A673 (cell line): ENCODE measurements at regions not wholly inside any gene's neighbourhood (a gene's known extent, or its start where the extent isn't known, plus 50 kb on each side); places are given as distances from the start of the nearest gene placed in this dataset.
"Not testable (repeated sequence)": the region's sequence is repeated elsewhere in the genome, so short reads cannot be mapped to it uniquely, and the experiment has no call there.

Experiments
- BruUV-seq: library from RNA; stranded (reverse); fragments of 400-500 nt; replicated peaks from 2 replicates; lab custom pipeline; 2021; lab: Mats Ljungman, UMichigan
- CTCF ChIA-PET: fragments of 300-600 bp; sonication (Branson Sonifier 250); formaldehyde crosslinking; loops from one replicate; lab custom pipeline; 2022; ENCODE audit warnings: antibody characterized with exemption; lab: Charles Lee
- POLR2A ChIA-PET: fragments of 300-600 bp; sonication (Branson Sonifier 250); formaldehyde crosslinking; loops from one replicate; lab custom pipeline; 2022; ENCODE audit warnings: antibody characterized with exemption; ENCODE audit not compliant: low non-redundant PET; lab: Charles Lee
- DNase-seq: peaks from one replicate; pipeline ENCODE4 v3.0.0-alpha.2; 2015; ENCODE audit warnings: low spot score
- H3K27ac ChIP-seq: fragments of 200-600 bp; sonication (generic); 2 replicates; pipeline ENCODE4 v1.5.1; 2016; ENCODE audit warnings: mixed run types, low read depth, mild to moderate bottlenecking, mixed read lengths, antibody characterized with exemption, low read length; ENCODE audit not compliant: poor library complexity, severe bottlenecking
- H3K27me3 ChIP-seq: fragments of 200-600 bp; sonication (generic); replicated peaks from 2 replicates; pipeline ENCODE4 v1.6.1; 2017; ENCODE audit warnings: mixed run types, low read depth, mild to moderate bottlenecking, mixed read lengths, antibody characterized with exemption, low read length; ENCODE audit not compliant: insufficient read depth, poor library complexity
- H3K36me3 ChIP-seq: fragments of 200-600 bp; sonication (generic); 2 replicates; pipeline ENCODE4 v1.6.1; 2016; ENCODE audit warnings: mixed run types, mild to moderate bottlenecking, mixed read lengths, antibody characterized with exemption, low read length; ENCODE audit not compliant: insufficient read depth, poor library complexity, severe bottlenecking
- H3K4me1 ChIP-seq: fragments of 200-600 bp; sonication (generic); 2 replicates; pipeline ENCODE4 v1.6.1; 2017; ENCODE audit warnings: mixed run types, mild to moderate bottlenecking, mixed read lengths, antibody characterized with exemption, low read length; ENCODE audit not compliant: insufficient read depth, poor library complexity, severe bottlenecking
- H3K4me3 ChIP-seq: fragments of 200-600 bp; sonication (generic); 2 replicates; pipeline ENCODE4 v1.5.1; 2016; ENCODE audit warnings: low read depth, mixed run types, mild to moderate bottlenecking, mixed read lengths, low read length; ENCODE audit not compliant: poor library complexity, severe bottlenecking
- H3K9me3 ChIP-seq: fragments of 200-600 bp; sonication (generic); 2 replicates; pipeline ENCODE4 v1.6.1; 2016; ENCODE audit warnings: mixed run types, low read depth, mild to moderate bottlenecking, mixed read lengths, antibody characterized with exemption, low read length; ENCODE audit not compliant: poor library complexity, severe bottlenecking
- CTCF ChIP-seq: fragments of 300-800, 200-600 bp; sonication (generic); conservative IDR thresholded peaks from 2 replicates; pipeline ENCODE4 v1.5.1; 2017; ENCODE audit warnings: low read depth, mild to moderate bottlenecking, antibody characterized with exemption, low read length, moderate library complexity, mixed read lengths
- EZH2 ChIP-seq: fragments of 200-600 bp; sonication (generic); IDR thresholded peaks from 2 replicates; pipeline ENCODE4 v1.6.1; 2017; ENCODE audit warnings: borderline replicate concordance, low read depth, mild to moderate bottlenecking, mixed read lengths, antibody characterized with exemption, low read length; ENCODE audit not compliant: poor library complexity, severe bottlenecking
- intact Hi-C: fragments of 100-400 bp; cut with micrococcal nuclease; formaldehyde crosslinking; loops from one replicate; pipeline ENCODE4 v1.10.0; 2022; ENCODE audit not compliant: unreplicated experiment

- ChIA-PET CTCF (no interaction called here), POLR2A (no interaction called here)
- intact Hi-C loops: no loop called here
- DNase-seq: no peak
- Histone ChIP-seq H3K4me3 (no peak overlapping the region), H3K27ac (no peak overlapping the region), H3K27me3 (no peaks in the 10 kb centered on the region), H3K4me1 (no peaks in the 10 kb centered on the region), H3K9me3 (peaks cover 24% of the 10 kb centered on the region), H3K36me3 (no peaks in the 10 kb centered on the region)
- no TSS peak for BruUV-seq
- no peak for TF ChIP-seq EZH2
- no peak for TF ChIP-seq CTCF
Observed at GRCh38 chr20:29410806-29411457, 1846.5 kb upstream of the DEFB115 start.

GRCh38 chr20:29411458-29411820, 1846.0 kb upstream of the DEFB115 start:
- H3K36me3 ChIP-seq, DNase-seq, H3K4me1 ChIP-seq, CTCF ChIA-PET, POLR2A ChIA-PET, BruUV-seq, intact Hi-C loops, H3K27ac ChIP-seq, H3K4me3 ChIP-seq, H3K27me3 ChIP-seq: not testable (repeated sequence)
- H3K9me3 ChIP-seq: peaks cover 24% of the 10 kb centered on the region

- H3K4me3 ChIP-seq: no peak overlapping the region
- H3K27me3 ChIP-seq: no peaks in the 10 kb centered on the region
- peaks cover 16% of the 10 kb centered on the region for H3K9me3 ChIP-seq
- no peak for DNase-seq
- H3K36me3 ChIP-seq: no peaks in the 10 kb centered on the region
- intact Hi-C loops: no loop called here
- TF ChIP-seq CTCF (no peak), EZH2 (no peak)
- no peaks in the 10 kb centered on the region for H3K4me1 ChIP-seq
- ChIA-PET POLR2A (no interaction called here), CTCF (no interaction called here)
- H3K27ac ChIP-seq: no peak overlapping the region
- no TSS peak for BruUV-seq
Observed at GRCh38 chr20:29419378-29419777, 1838.1 kb upstream of the DEFB115 start.
